ENCODE measurements at regions not wholly inside any gene's neighbourhood (a gene's known extent, or its start where the extent isn't known, plus 50 kb on each side); places are given as distances from the start of the nearest gene placed in this dataset.
"Not testable (repeated sequence)": the region's sequence is repeated elsewhere in the genome, so short reads cannot be mapped to it uniquely, and the experiment has no call there.

GRCh38 chr1:30660241-30660640 is 63.1 kb downstream of the MATN1 start:
- no peak for DNase-seq

DNA sequence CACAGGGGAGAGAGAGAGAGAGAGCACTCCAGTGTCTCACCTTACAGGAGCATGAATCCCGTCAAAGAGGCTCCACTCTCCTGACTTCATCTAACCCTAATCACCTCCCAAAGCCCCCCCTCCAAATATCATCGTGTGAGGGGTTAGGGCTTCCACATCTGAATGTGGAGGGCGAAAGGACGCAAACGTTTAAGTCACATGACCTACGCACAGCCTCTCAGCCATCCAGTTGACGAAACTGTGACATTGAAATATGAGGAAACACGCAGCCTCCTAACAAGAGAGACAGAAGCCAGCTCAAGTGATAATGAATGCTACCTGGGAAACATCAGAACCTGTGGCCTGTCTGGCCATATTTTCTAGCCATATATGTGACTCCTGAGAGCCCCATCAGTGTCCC is 63.7 kb downstream of the MATN1 start:
- no peak for DNase-seq

DNA sequence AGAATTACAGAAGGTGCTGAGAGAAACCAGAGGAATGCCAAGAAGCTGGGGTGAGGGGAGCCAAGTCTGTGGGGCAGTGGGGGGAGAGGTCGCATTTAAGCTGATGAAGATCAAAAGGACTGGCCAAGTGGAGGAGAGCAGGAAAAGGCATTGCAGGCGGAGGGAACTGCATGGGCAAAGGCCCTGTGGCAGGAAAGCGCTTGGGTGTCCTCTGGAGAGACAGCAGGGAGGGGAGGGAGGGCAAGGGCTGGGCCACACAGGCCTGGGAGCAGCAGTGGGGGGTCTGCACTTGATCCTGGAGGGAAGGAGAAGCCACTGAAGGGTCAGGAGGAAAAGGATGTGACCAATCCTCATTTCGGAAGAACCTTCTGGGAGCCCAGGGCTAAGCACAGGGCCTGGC is 65.0 kb downstream of the MATN1 start:
- DNase-seq, result not testable (repeated sequence)

GRCh38 chr1:30658014-30658336 is 65.4 kb downstream of the MATN1 start:
- DNase-seq, result no peak

- DNase-seq, result no peak
Observed at GRCh38 chr1:30657131-30658013, 66.0 kb downstream of the MATN1 start.

GRCh38 chr1:30656171-30656940 is 67.0 kb downstream of the MATN1 start:
- DNase-seq, result no peak

DNA sequence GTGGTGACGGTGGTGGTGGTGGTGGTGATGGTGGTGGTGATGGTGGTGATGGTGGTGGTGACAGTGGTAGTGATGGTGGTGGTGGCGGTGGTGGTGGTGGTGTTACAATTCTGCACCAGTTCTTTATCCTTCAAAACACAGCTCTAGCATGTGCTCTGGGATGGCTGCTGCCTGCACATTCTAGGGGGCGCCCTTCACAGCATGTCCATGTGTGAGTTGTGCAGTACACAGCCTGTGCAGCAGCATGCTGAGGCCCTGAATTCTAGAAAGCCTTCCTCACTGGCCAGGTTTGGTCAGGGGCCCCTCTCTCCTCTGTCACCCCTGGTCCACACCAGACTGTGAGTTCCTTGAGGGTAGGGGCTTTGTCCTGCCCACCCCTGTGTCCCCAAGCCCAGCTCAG is 67.7 kb downstream of the MATN1 start:
- DNase-seq, result no peak

GRCh38 chr1:30654188-30654587 is 69.2 kb downstream of the MATN1 start:
- DNase-seq, result no peak

DNA sequence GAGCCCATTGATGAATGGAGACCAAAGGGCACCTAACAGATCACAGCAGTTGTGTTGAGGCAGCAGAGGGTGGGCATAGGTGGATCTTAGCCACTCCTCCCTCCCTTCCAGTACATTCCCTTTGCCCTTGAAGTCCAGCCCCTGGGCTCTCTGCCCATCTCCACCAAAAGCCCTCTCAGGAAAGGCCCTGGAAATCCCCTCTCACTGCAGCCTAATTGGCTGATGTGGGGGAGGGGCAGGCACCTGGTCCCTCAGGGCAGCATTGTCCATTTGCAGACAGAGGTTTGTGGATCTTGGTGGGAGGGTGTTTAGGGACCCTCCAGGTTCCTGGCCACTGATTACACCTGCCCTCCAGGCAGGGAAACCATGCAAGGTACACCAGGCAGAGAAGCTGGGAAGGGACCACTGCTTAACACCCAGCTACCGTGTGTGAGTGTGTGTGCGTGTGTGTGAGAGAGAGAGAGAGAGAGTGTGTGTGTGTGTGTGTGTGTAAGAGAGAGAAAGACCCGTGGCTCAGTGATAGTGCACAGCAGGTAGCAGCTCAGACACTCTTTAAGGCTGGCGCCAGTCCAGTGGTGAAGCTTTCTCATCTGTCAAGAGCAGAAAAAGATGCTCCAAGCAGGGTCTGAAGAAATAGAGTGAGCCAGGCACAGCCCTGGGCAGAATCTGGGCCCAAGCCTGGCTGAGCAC is 71.1 kb downstream of the MATN1 start:
- DNase-seq, result no peak

GRCh38 chr1:30651395-30651794 is 72.0 kb downstream of the MATN1 start:
- DNase-seq, result not testable (repeated sequence)

GRCh38 chr1:30650968-30651320 is 72.4 kb downstream of the MATN1 start:
- no peak for DNase-seq

DNA sequence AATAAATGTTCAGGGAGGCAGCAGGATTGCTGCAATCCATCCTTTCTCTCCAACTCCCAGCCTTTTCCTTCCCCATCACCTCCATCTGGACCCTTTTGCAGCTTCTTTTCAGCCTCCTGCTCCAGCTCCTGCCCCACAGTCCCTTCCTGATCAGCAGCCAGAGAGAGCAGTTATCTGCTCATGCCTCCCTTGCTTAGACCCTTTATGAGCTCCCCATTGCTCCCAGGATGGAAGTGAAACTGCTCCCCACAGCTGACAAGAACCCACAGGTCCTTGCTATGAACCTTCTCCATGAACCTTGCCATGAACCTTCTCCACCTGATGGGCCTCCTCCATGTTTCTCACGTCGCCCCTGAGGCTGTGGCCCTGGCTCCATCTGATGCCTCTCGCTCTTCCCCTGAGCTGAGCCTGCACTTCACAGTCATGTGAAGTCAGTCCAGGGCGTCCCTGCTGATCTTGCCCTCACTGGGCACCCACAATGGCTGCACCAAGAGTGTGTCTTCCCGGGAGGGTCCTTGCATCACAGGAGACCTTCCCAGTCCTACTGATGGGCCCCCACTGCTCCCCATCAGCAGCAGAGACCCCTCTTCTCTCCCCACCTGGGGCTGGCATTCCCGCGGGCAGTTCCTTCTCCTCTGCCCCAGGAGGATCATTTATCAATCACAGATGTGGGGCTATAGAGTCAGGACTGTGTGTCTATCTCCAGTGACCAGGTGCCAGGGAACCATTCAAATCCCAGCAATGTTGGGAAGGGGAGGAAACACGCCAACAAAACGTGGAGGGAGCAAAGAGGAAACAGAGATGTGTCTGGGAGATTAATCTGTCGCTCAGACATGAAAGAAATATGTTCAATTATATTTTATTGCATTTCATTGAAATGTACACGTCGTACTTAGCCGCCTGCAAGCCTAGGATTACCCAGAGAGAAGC is 73.1 kb downstream of the MATN1 start:
- DNase-seq, result no peak

- DNase-seq, result no peak
Observed at GRCh38 chr1:30649321-30649991, 73.9 kb downstream of the MATN1 start.

GRCh38 chr1:30648408-30649000 is 74.9 kb downstream of the MATN1 start:
- DNase-seq, result no peak

GRCh38 chr1:30645807-30646206 is 77.6 kb downstream of the MATN1 start:
- no peak for DNase-seq

- DNase-seq, result no peak
Observed at GRCh38 chr1:30642391-30643120, 80.8 kb downstream of the MATN1 start.

- no peak for DNase-seq
Observed at GRCh38 chr1:30641572-30642353, 81.6 kb downstream of the MATN1 start.

- DNase-seq, result no peak
Observed at GRCh38 chr1:30639881-30640452, 83.4 kb downstream of the MATN1 start.

DNA sequence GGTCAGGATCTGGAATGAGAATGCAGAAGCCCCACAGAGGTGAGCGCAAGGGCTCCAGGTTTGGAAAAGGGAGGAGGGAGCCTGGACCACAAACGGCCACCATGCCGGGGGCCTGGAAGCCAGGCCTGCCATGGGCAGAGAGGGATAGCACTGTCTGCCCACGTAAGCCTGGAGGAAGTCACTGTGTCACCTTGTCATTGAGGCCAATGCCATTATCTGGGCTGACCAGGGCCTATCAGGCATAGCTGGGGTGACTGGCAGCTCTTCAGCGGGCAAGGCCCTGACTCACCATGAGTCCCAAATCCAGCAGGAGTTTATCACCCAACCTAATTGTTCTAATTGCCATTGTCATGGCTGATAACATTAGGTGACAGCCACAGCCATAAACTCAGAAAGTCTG is 84.6 kb downstream of the MATN1 start:
- no peak for DNase-seq

GRCh38 chr1:30638086-30638485 is 85.3 kb downstream of the MATN1 start:
- no peak for DNase-seq

Data from NCI-H510A treated with DMSO at 0.1 percent for 48 hours (cell line).